Breast epithelium (tissue), 3 donors: ENCODE measurements at regions not wholly inside any gene's neighbourhood (a gene's known extent, or its start where the extent isn't known, plus 50 kb on each side); places are given as distances from the start of the nearest gene placed in this dataset.

Experiments
- CTCF ChIP-seq, 3 donors: fragments of 450-650 bp; IDR thresholded peaks; one replicate each; pipeline ENCODE4 v1.5.1; 2016 to 2017; ENCODE audit warnings: antibody characterized with exemption in 3 of 3, mild to moderate bottlenecking in 3 of 3, moderate library complexity in 3 of 3
- POLR2A ChIP-seq: fragments of 450-650 bp; IDR thresholded peaks from one replicate; pipeline ENCODE4 v1.6.1; 2016; ENCODE audit warnings: antibody characterized with exemption, mild to moderate bottlenecking, moderate library complexity
- POLR2AphosphoS5 ChIP-seq, 3 donors: sonication (generic); formaldehyde crosslinking; IDR thresholded peaks; one replicate each; pipeline ENCODE4 v1.6.1; 2017; ENCODE audit warnings: antibody characterized with exemption in 3 of 3

- no peak for TF ChIP-seq CTCF (IDR thresholded peaks at IDR 0.05)
- TF ChIP-seq POLR2AphosphoS5 (IDR thresholded peaks at IDR 0.05) = no peak
- no peak for TF ChIP-seq POLR2A
Measured at GRCh38 chr5:171606414-171607024, 179.1 kb upstream of the SMIM23 start.
